ENCODE measurements at regions not wholly inside any gene's neighbourhood (a gene's known extent, or its start where the extent isn't known, plus 50 kb on each side); places are given as distances from the start of the nearest gene placed in this dataset.

- ChIA-PET CTCF (no interaction called here), POLR2A (no interaction called here)
- TF ChIP-seq RORB (CRISPR knock-in tag; IDR thresholded peaks at IDR 0.05) (no peak), ZNF219 (CRISPR knock-in tag; IDR thresholded peaks at IDR 0.05; ENCODE audit: borderline replicate concordance) (no peak), PRRX2 (CRISPR knock-in tag; IDR thresholded peaks at IDR 0.05) (no peak), FOXP4 (CRISPR knock-in tag; IDR thresholded peaks at IDR 0.05) (no peak), KAT7 (CRISPR knock-in tag; IDR thresholded peaks at IDR 0.05; ENCODE audit: borderline replicate concordance) (no peak), ZNF532 (CRISPR knock-in tag; IDR thresholded peaks at IDR 0.05; ENCODE audit: borderline replicate concordance) (no peak), MYBL2 (CRISPR knock-in tag; IDR thresholded peaks at IDR 0.05) (no peak), ZNF232 (CRISPR knock-in tag; IDR thresholded peaks at IDR 0.05) (no peak), NFE2L1 (CRISPR knock-in tag; IDR thresholded peaks at IDR 0.05) (no peak), ZMAT4 (CRISPR knock-in tag; IDR thresholded peaks at IDR 0.05) (no peak), SMAD3 (CRISPR knock-in tag; IDR thresholded peaks at IDR 0.05; ENCODE audit: borderline replicate concordance) (no peak), TP53 (CRISPR knock-in tag; IDR thresholded peaks at IDR 0.05) (no peak), ZNF317 (CRISPR knock-in tag; IDR thresholded peaks at IDR 0.05; ENCODE audit: borderline replicate concordance, low read depth) (no peak), FOXJ3 (CRISPR knock-in tag; IDR thresholded peaks at IDR 0.05; ENCODE audit: borderline replicate concordance) (no peak), AFF4 (CRISPR knock-in tag; IDR thresholded peaks at IDR 0.05; ENCODE audit: borderline replicate concordance) (no peak)
- TF ChIP-seq, protein P1, sequence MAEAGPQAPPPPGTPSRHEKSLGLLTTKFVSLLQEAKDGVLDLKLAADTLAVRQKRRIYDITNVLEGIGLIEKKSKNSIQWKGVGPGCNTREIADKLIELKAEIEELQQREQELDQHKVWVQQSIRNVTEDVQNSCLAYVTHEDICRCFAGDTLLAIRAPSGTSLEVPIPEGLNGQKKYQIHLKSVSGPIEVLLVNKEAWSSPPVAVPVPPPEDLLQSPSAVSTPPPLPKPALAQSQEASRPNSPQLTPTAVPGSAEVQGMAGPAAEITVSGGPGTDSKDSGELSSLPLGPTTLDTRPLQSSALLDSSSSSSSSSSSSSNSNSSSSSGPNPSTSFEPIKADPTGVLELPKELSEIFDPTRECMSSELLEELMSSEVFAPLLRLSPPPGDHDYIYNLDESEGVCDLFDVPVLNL (CRISPR knock-in tag; IDR thresholded peaks at IDR 0.05; ENCODE audit: borderline replicate concordance, low read depth) = no peak
- TF ChIP-seq, protein P2, sequence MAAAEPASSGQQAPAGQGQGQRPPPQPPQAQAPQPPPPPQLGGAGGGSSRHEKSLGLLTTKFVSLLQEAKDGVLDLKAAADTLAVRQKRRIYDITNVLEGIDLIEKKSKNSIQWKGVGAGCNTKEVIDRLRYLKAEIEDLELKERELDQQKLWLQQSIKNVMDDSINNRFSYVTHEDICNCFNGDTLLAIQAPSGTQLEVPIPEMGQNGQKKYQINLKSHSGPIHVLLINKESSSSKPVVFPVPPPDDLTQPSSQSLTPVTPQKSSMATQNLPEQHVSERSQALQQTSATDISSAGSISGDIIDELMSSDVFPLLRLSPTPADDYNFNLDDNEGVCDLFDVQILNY (CRISPR knock-in tag; IDR thresholded peaks at IDR 0.05) = no peak
- H3K4me3 Mint-ChIP-seq = no peak overlapping the region
- DNase-seq (ENCODE audit: low spot score) = no peak
- H3K9me3 Mint-ChIP-seq = no peaks in the 10 kb centered on the region
- H3K4me1 Mint-ChIP-seq = no peaks in the 10 kb centered on the region
- ATAC-seq = no peak
- H3K36me3 Mint-ChIP-seq = no peaks in the 10 kb centered on the region
- no peaks in the 10 kb centered on the region for H3K27me3 Mint-ChIP-seq (ENCODE audit: low read depth)
- no peak overlapping the region for H3K27ac Mint-ChIP-seq
Observed at GRCh38 chr6:103722683-103723082, 1137.0 kb downstream of the HACE1 start.

All from WTC11 (cell line).